HG02759 (cell line): ENCODE measurements at regions not wholly inside any gene's neighbourhood (a gene's known extent, or its start where the extent isn't known, plus 50 kb on each side); places are given as distances from the start of the nearest gene placed in this dataset.
"Not testable (repeated sequence)": the region's sequence is repeated elsewhere in the genome, so short reads cannot be mapped to it uniquely, and the experiment has no call there.

Experiments
- ATAC-seq: cut with Tn5 transposase; IDR thresholded peaks from one replicate; pipeline ENCODE4 v1.9.1; 2021; ENCODE audit warnings: mild to moderate bottlenecking, moderate library complexity; ENCODE audit not compliant: unreplicated experiment

DNA sequence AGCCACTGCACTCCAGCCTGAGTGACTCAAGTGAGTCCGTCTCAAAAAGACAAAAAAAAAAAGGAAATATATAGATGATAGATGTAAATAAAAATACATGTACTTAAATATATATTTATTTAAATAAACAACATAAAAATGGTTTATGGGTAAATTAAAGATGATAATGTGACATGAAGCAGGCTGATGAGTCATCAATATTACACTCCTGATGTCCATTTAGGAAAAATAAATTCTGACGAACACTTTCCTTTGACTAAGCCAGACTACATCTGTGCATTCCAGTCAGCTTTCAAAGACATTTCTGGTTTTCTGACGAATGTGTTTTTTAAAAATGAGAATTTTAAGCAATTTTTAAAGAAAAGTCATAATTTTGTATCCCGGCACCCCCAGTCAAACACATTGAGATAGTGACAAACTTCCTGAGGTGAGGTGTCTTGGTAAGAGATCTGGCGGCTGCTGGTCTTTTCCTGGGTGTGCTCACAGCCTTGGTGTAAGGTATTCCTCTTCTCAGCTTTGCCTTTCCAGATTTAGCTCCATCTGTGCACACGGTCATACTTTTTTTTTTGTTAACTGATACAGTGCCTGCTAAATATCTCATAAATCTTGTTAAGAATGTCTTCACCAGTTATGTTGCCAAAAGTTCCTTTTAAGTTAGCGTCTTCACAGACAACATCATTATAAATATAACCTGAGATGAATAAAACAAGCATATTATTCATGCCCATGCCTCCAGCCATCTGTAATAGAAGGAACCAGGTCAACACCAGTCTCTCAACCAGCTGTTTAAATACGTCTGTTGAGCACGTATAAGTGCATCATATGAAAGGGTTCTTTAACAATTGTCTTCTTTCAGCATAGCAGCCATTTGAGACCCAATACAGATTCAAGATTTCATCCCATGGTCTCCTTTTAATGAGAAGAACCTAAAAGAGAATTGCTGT lies 214.5 kb upstream of the PLD5 start:
- no peak for ATAC-seq

DNA sequence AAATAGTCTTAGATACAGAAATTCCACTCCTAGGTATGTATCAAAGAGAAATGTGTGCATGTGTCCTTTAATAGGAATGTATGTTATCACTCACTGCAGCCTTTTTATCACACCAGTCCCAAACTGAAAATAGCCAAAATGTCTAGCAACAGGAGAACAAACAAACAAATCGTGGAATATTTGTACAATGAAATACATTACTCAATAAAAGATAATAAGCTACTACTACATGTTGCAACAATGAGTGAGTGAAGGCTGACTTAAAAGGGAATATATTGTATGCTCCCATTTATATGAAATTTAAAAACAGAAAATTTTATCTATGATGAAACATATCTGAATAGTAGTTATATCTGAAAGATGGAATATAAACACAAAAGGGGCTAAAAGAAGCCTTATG lies 212.1 kb upstream of the PLD5 start:
- ATAC-seq: no peak

DNA sequence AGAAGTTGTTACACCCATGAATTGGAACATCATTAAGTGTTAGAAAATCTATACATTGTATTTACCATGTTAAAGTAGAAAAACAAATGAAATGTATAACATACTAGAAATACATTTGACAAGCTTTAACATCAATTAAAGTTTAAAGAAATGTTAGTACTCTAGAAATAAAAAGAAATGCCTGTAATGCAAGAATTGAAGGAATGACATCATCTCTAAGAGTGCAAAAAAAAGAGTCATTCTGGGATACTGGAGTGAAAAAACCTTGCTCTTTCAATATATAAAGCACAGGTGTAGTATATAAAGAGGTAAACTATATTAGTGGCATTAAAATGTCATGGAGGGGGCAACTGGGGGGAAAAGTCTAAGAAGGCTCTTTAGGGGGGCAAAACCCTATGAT lies 210.8 kb upstream of the PLD5 start:
- ATAC-seq: no peak

DNA sequence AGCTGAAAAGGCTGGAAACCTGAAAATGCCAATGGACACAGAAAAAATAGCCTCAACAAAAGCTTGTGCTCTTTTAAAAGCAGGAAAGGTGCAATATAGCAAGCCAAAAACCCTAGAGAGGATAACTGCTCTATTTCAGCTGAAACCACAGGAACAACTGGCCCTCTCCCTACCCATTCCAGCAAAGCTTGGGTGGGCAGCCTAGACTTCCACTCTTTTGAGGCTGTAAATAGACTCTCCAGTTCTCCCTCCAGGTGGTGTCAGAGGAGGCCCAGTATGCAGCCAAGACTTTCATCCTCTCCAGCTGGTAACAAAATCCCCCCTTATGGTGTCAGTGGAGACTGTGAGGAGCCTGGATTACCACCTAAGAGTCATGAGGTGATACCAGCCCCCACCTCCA lies 206.9 kb upstream of the PLD5 start:
- ATAC-seq: no peak

DNA sequence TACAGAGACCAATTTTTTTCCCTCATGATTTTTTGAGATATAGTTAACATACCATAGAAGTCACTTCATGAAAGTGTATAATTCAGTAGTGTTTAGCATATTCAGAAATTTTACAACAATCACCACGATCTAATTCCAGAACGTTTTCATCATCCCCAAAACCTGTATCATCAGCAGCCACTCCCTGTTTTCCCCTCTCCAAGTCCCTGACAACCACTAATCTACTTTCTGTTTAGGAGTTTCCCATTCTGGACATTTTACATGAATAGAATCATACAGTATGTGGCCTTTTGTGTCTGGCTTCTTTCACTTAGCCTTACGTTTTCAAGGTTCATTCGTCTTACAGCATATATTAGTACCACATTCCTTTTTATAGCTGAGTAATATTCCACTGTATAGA lies 204.2 kb upstream of the PLD5 start:
- ATAC-seq: no peak

DNA sequence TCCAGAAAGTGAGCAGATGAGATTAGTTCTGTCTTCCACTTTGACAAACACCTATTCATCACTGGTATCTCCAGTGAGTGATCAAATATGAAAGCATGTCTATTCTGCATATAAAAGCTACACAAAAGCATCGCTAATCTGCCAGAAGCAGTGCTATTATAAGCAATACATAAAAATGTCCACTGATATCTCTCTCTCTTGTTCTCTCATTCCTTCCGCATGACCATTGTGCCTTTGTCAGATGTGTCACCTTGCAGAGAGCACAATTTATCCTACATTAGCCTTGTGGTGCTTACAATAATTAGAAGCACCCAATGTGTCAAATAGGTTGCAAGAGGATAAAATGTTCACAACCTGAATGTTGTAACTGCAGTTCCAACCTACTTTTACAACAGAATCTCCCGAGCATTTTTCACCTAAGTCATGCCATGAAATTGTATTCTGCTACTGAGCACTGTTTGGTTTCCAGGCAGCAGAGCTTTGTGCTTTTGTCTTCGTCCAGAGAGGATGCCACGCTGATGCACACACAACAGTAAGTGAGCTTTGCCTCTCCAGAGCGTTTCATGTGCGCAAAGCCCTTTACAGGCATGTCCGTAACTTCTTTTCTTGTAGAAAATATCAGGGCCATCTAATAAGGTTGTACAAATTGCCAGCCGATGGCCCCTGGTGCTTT lies 198.7 kb upstream of the PLD5 start:
- no peak for ATAC-seq

DNA sequence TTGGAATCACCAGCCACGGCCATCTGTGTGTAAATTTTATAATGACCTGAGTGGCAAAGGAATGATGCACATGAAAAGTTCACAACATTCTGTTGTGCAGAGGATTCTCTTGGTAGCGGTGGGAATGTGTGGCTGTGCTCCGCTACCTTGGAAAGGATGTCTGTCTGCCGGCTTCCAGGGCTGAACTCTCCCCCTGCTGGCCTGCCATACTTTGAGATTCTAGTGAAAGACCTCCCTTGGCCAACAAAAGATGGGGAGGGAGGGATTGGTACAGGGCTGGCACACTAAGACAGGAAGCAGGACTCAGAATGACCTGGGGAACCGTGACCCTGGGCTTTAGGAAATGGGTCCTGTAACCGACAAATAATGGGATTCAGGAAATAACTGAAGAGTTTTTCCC lies 194.5 kb upstream of the PLD5 start:
- ATAC-seq: no peak

DNA sequence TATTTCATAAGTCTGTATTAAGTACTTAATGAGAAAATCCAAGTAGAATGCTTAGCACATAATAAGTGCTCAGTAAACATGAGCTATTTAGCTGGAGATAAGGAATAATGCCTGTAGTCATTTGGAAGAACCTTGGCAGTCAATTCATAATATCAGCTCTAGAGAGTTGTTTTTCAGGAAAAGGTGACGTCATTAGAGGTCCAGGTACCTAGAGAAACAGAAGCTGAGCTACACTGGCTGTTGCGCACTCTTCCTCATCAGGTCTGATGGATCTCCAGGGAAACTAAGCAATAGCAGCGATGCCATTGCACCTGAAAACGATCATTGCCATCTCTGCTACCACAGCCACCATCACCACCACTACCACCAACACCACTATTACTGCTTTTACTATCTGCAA lies 187.8 kb upstream of the PLD5 start:
- ATAC-seq: no peak

DNA sequence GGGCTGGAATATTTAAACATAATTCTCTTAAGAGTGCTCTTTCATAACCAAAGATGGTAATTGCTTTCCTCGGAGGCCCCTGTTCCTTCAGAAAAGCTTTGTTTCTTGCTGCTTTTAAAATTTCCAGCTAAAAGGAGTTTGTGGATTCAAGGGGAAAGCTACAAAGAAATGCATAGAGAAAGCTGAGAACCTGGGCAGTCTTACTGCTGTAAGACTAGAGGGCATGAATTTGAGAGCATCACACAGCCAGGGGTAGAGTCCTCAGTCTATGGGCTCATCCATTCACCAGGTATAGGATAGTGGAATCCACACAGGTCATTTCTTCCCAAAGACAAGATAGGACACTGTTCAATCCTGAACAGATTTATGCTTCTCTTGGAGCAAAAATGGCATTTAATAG lies 186.3 kb upstream of the PLD5 start:
- ATAC-seq: no peak

DNA sequence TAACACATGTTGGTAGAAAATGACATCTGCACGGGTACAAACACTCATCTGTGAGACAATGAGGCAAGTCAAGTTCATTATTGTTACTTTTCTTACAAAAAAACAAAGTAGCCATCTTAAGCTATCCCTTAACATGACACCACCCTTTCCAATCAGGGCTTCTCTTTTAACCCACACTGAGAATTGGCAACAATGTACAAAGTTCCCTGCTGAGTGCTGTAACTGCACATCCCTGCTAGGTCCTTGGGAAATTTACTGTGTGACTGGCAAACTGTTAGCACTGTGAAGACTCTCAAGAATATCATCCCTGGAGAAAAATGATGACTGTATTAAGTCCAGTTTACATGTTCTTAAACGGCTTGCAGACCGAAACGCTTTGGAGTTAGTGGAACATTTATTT lies 185.8 kb upstream of the PLD5 start:
- no peak for ATAC-seq

DNA sequence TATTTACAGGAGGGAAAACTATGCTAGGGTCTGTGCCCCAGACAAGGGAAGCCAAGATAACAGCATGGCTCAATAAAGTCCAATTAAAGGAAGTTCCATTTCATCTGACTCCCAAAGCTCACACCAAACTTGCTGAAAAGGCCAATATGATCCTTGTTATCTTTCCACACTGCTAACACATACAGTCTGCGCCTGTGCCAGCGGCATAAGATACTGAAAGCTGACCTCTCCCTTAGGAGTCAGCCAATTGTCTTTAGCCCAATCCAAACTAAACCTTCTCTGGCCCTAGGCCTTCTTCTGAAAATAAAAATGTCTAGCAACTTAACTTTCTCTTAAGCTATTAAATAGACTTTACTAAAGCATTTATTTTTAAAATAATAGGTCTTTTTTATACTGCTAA lies 179.0 kb upstream of the PLD5 start:
- no peak for ATAC-seq

DNA sequence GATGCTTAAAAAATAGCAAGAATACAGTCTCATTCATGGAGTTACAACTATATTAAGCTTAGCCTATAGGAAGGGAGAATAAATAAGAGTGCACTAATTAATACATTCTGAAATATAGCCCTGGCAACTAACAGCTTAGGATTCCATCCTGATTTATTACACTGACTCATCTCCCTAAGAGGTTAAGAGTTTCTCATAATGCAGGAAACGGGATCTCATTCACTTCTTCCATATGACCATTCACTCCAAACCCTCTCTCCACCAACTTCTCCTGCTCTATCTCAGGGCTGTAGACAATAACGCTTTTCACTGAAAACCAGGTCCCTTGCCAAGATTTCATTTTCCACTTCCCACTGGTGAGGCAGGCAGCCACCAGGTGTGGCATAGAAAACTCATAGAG lies 168.5 kb upstream of the PLD5 start:
- no peak for ATAC-seq

DNA sequence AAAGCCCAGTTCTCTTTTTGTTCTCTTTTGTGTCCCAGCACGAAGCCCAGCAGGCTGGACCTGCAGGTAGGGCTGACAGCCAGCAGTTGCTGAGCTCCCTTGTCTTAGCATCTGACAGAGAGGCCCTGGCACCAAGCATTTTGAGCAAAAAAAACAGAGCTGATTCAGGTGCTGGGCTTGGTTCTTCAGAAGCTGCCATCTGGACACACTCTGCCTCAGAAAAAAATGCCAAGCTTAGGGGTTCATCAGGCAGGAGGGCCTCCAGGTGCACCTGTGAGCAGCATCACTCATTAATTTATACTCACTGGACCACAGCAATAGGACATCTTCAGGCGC lies 167.1 kb upstream of the PLD5 start:
- no peak for ATAC-seq

DNA sequence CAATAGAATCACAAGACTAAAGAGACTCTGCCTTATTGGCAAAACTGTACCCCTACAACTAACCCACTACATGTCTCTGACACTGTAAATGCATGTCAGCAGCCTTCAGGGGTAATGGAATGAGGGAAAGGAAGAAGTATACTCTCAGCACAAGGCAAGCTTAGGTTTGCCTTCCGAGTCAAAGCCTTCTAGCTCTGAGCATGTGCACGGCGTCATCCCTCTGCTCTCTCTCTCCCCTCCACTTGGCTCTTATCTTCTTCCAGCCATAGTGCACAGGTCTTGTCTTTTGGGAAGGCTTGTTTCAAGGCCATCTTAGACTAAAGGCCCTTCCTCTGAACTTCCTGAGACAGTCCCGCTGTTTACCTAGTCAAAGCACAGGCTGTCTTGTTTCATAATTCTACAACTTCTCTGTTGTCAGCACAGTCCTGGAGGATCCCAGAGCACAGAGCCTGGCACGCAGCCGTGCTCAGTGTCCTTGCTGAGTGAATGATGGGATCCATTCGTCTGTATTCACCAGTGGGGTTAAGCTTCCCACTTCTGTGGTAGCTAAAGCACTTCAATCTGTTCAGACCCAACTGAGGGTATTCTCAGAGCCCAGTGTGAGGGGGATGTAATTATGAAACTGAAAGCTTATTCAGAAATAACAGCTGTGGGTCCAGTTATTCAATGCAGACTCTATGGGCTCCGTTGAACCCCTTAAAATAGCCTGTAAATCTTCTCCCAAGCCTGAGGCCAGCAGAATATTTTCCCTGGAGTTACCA lies 166.5 kb upstream of the PLD5 start:
- no peak for ATAC-seq

DNA sequence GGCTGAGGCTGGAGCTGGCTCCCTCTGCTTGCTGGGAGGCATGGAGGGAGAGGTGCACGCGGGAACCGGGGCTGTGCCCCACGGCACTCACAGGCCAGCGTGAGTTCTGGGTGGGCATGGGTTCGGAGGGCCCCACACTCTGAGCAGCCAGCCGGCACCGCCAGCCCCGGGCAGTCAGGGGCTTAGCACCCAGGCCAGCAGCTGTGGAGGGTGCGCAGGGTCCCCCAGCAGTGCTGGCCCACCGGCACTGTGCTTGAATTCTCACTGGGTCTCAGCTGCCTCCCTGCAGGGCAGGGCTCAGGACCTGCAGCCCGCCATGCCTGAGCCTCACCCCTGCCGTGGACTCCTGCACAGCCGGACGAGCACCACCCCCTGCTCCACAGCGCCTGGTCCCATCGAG lies 164.9 kb upstream of the PLD5 start:
- ATAC-seq: no peak

DNA sequence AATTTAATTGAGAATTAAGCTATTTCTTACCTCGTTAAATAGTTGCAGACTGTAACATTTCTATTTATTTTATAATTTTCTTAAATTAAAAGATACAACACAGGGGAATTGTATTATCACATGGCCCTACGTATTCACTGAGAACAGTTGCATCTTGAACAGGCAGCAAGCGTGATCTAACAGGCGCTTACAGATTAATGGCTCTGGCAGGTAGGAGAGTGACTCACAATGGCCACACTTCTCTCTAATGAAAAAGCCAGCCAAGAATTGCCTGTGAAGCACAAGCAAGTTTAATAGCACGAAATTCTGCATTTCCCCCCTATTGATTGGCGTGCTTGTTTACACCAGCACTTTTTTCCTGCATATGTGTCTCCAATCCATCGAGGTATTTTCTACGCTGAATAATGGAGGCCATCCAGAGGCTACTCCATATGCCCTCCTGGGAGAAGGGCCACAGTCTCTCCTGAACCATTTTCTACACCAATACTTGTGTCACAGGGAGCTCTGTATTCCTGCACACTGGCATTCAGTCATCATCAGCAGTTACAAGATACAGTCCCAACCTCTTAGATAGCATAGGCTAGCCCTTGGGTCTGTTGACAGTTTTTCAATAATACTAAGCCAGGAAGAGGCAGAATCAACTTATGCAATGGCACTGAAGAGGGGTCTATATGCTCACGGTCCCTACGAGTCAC lies 150.6 kb upstream of the PLD5 start:
- ATAC-seq: no peak

DNA sequence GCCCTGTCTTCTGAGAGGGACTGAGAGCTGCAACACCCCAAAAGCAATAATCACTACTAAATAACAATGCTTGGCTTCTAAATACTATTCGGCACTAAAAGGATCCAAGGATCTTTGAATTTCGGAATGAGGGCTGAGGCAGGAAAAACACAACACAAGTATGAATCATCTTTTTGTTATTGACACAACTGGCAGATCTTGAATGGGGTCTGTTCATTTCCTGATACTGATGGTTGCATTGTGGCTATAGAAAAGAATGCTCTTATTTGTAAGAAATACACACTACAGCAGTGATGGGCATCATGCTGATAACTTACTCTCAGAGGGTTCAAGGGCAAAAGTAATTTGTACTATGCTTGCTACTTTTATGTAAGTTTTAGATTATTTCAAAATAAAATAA lies 149.2 kb upstream of the PLD5 start:
- ATAC-seq: no peak

DNA sequence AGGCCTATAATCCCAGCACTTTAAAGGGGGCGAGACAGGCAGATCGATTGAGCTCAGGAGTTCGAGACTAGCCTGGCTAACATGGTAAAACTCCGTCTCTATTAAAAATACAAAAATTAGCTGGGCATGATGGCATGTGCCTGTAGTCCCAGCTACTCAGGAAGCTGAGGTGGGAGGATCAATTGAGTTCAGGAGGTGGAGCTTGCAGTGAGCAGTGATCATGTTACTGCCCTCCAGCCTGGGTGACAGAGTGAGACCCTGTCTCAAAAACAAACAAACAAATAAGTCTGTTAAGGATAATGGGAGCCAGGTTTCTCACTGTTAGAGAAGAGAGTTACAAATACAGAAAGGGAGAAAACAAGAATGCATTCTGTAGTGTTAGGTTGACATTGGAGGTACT lies 148.7 kb upstream of the PLD5 start:
- not testable (repeated sequence) for ATAC-seq

DNA sequence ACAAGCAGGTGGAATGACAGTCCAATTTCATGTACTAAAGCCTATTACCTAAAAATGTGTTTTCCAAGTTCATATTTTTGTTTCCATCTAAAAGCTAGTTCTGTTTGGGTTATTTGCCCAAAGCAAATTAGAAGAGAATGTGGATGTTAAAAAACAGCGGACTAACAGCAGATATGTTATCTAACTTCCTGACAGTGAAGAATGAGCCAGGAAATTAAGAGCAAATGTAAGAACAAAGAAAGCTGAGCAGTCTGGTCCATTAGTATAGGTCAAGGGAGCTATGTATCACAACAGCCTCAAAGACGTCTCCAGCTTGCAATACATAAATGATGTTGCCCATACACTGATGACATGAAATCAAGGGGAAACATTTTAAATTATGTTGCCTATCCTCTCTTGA lies 145.5 kb upstream of the PLD5 start:
- no peak for ATAC-seq

DNA sequence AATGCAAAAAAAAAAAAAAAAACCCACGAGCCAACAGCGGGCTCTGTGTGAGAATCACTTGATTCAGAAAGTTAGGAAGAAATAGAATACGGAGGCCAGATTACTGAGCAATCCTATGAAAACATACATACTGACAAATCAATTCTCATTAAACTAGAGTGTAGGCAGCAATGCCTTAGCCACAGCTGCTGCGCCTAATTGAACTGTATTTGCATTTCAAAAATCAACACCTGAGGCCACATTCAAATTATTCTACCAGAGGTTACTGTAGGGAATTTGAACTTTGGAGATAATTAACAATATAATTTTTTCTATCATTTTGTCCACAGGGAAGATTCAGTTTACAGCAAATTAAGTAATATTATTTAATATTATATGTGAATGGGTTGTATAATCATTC lies 138.4 kb upstream of the PLD5 start:
- no peak for ATAC-seq

DNA sequence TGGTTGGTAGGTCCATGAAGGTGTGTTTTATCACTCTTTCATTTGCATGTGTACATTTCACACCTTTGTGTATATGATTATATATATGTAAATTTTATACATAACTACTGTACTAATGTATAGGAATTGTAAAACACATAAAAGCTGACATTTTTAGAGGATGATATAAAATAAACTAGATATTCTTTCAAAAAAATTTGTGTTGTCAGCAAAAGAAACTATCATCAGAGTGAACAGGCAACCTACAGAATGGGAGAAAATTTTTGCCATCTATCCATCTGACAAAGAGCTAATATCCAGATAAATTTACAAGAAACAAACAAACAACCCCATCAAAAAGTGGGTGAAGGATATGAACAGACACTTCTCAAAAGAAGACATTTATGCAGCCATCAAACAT lies 129.3 kb upstream of the PLD5 start:
- ATAC-seq: not testable (repeated sequence)
